ENCODE measurements at regions not wholly inside any gene's neighbourhood (a gene's known extent, or its start where the extent isn't known, plus 50 kb on each side); places are given as distances from the start of the nearest gene placed in this dataset.

DNA sequence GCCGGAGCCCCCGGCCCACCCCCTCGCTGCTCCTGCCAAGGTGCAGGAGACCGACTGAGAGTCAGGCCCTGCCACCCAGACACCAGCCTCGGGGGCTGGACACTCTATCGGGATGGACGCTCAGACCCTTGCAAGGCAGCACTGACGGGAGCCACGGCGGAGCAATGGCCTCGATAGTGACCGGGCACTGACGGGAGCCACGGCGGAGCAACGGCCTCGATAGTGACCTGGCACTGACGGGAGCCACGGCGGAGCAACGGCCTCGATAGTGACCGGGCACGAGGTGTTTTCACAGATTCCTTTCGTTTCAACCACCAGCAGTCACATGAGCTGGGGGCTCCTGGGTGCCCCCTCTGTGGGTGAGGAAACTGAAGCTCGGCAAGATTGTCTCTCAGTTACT is 123.6 kb upstream of the PPP1R26 start:
- TF ChIP-seq, protein P1, sequence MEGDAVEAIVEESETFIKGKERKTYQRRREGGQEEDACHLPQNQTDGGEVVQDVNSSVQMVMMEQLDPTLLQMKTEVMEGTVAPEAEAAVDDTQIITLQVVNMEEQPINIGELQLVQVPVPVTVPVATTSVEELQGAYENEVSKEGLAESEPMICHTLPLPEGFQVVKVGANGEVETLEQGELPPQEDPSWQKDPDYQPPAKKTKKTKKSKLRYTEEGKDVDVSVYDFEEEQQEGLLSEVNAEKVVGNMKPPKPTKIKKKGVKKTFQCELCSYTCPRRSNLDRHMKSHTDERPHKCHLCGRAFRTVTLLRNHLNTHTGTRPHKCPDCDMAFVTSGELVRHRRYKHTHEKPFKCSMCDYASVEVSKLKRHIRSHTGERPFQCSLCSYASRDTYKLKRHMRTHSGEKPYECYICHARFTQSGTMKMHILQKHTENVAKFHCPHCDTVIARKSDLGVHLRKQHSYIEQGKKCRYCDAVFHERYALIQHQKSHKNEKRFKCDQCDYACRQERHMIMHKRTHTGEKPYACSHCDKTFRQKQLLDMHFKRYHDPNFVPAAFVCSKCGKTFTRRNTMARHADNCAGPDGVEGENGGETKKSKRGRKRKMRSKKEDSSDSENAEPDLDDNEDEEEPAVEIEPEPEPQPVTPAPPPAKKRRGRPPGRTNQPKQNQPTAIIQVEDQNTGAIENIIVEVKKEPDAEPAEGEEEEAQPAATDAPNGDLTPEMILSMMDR (IDR thresholded peaks at IDR 0.05) = no peak
- no peak for TF ChIP-seq POLR2A (IDR thresholded peaks at IDR 0.05)
